DND-41 (cell line): ENCODE measurements at regions not wholly inside any gene's neighbourhood (a gene's known extent, or its start where the extent isn't known, plus 50 kb on each side); places are given as distances from the start of the nearest gene placed in this dataset.

Experiments used
- EZH2 ChIP-seq: IDR thresholded peaks from 3 replicates; pipeline ENCODE4 v1.6.1; 2012; ENCODE audit warnings: borderline replicate concordance, low read depth, mild to moderate bottlenecking, moderate library complexity, low read length, inconsistent platforms; ENCODE audit not compliant: severe bottlenecking
- TF ChIP-seq, protein P1 (sequence below): IDR thresholded peaks from 2 replicates; pipeline ENCODE4 v1.5.1; 2012; ENCODE audit warnings: borderline replicate concordance, low read length, moderate library complexity, mild to moderate bottlenecking; ENCODE audit not compliant: poor library complexity, severe bottlenecking; ENCODE audit errors: extremely low read depth

DNA sequence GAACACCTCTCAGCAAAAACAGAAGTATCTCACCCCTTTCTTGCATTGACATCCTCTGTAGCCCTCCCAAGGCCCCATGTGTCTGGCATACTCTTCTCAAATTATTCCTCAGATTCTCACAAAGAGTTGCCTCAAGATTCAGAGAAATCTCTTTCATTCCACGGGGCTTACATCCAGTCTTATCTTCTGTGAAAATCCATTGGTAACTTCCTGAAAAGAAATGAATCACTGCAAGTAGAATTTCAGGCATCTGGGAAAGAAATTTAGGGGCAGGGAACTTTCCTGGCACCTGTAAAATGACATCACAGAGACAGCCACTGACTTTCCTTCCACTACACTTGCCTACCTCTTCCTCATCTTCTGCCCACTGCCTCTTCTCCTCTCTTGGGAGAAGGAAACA lies 182.5 kb upstream of the ARHGEF9 start:
- TF ChIP-seq, protein P1, sequence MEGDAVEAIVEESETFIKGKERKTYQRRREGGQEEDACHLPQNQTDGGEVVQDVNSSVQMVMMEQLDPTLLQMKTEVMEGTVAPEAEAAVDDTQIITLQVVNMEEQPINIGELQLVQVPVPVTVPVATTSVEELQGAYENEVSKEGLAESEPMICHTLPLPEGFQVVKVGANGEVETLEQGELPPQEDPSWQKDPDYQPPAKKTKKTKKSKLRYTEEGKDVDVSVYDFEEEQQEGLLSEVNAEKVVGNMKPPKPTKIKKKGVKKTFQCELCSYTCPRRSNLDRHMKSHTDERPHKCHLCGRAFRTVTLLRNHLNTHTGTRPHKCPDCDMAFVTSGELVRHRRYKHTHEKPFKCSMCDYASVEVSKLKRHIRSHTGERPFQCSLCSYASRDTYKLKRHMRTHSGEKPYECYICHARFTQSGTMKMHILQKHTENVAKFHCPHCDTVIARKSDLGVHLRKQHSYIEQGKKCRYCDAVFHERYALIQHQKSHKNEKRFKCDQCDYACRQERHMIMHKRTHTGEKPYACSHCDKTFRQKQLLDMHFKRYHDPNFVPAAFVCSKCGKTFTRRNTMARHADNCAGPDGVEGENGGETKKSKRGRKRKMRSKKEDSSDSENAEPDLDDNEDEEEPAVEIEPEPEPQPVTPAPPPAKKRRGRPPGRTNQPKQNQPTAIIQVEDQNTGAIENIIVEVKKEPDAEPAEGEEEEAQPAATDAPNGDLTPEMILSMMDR: no peak
- TF ChIP-seq EZH2: no peak
